Endothelial cell of umbilical vein (primary cell): ENCODE measurements at regions not wholly inside any gene's neighbourhood (a gene's known extent, or its start where the extent isn't known, plus 50 kb on each side); places are given as distances from the start of the nearest gene placed in this dataset.
"Not testable (repeated sequence)": the region's sequence is repeated elsewhere in the genome, so short reads cannot be mapped to it uniquely, and the experiment has no call there.

ENCODE experiments used
- BruUV-seq: library from RNA; stranded (reverse); fragments of 400-500 nt; replicated peaks from 2 replicates; lab custom pipeline; 2021; lab: Mats Ljungman, UMichigan
- CTCF ChIA-PET: fragments of 300-600, 350-600 bp; sonication (Branson Sonifier 250); formaldehyde crosslinking; loops from one replicate; lab custom pipeline; 2021; ENCODE audit warnings: antibody characterized with exemption, inconsistent platforms; lab: Charles Lee
- POLR2A ChIA-PET: fragments of 300-600, 350-600 bp; sonication (Branson Sonifier 250); formaldehyde crosslinking; loops from one replicate; lab custom pipeline; 2021; ENCODE audit warnings: antibody characterized with exemption, inconsistent platforms; lab: Charles Lee
- DNase-seq: peaks from one replicate; pipeline ENCODE4 v3.0.0-alpha.2; 2011; ENCODE audit warnings: low read depth, low spot score
- FAIRE-seq: peaks from 2 replicates; lab custom pipeline; 2011; peaks lifted over from hg19 to GRCh38; lab: Jason Lieb, UNC
- H2AFZ ChIP-seq: 2 replicates; pipeline ENCODE4 v1.6.0; 2012; ENCODE audit warnings: low read depth, low read length, control low read depth, inconsistent platforms
- H3K27ac ChIP-seq: 2 replicates; pipeline ENCODE4 v1.5.1; 2011; ENCODE audit warnings: low read depth, mild to moderate bottlenecking, control low read depth, low read length, moderate library complexity; ENCODE audit not compliant: insufficient read depth
- H3K27me3 ChIP-seq, 2 experiments: 2 replicates each; pipeline versions ENCODE4 v1.6.0 to v1.6.1; 2011; ENCODE audit warnings: low read length in 2 of 2, mixed read lengths in 1 of 2; ENCODE audit not compliant: control insufficient read depth in 2 of 2, insufficient read depth in 2 of 2
- H3K36me3 ChIP-seq, 2 experiments: 2 replicates in 1 of 2; 3 replicates in 1 of 2; pipeline ENCODE4 v1.5.1; 2011; ENCODE audit warnings: low read length in 2 of 2, mild to moderate bottlenecking in 1 of 2, moderate library complexity in 1 of 2; ENCODE audit not compliant: control insufficient read depth in 2 of 2, insufficient read depth in 2 of 2; ENCODE audit errors: extremely low read depth in 1 of 2
- H3K4me1 ChIP-seq: 3 replicates; pipeline ENCODE4 v1.5.1; 2011; ENCODE audit warnings: mild to moderate bottlenecking, low read length; ENCODE audit not compliant: control insufficient read depth, insufficient read depth; ENCODE audit errors: extremely low read depth
- H3K4me2 ChIP-seq: 2 replicates; pipeline ENCODE4 v1.6.1; 2011; ENCODE audit warnings: low read length, control low read depth, mixed read lengths; ENCODE audit not compliant: insufficient read depth
- H3K4me3 ChIP-seq, 3 experiments: fragments of 200-600 bp in 1 of 3; sonication (generic), shearing (Covaris generic) in 1 of 3; replicated peaks in 1 of 3; 2 replicates each; pipeline ENCODE4 v1.5.1; 2011 to 2016; ENCODE audit warnings: control low read depth in 3 of 3, low read length in 3 of 3, mild to moderate bottlenecking in 2 of 3, inconsistent platforms in 1 of 3, low read depth in 1 of 3, moderate library complexity in 1 of 3; ENCODE audit not compliant: insufficient read depth in 1 of 3
- H3K79me2 ChIP-seq: 2 replicates; pipeline ENCODE4 v1.6.0; 2012; ENCODE audit warnings: low read length, inconsistent platforms; ENCODE audit not compliant: control insufficient read depth, insufficient read depth
- H3K9ac ChIP-seq: replicated peaks from 2 replicates; pipeline ENCODE3; 2011; ENCODE audit warnings: low read length, control low read depth; ENCODE audit not compliant: insufficient read depth; ENCODE audit errors: extremely low read depth
- H3K9me1 ChIP-seq: replicated peaks from 3 replicates; pipeline ENCODE4 v1.6.0; 2011; ENCODE audit warnings: mild to moderate bottlenecking, low read length; ENCODE audit not compliant: control insufficient read depth, insufficient read depth; ENCODE audit errors: extremely low read depth
- H3K9me3 ChIP-seq: replicated peaks from 2 replicates; pipeline ENCODE4 v1.5.1; 2012; ENCODE audit warnings: low read length, inconsistent platforms; ENCODE audit not compliant: control insufficient read depth, insufficient read depth
- H4K20me1 ChIP-seq: replicated peaks from 2 replicates; pipeline ENCODE3; 2011; ENCODE audit warnings: mild to moderate bottlenecking, low read length; ENCODE audit not compliant: control insufficient read depth, insufficient read depth; ENCODE audit errors: extremely low read depth
- EZH2 ChIP-seq: IDR thresholded peaks from 2 replicates; pipeline ENCODE4 v1.6.1; 2012; ENCODE audit warnings: borderline replicate concordance, low read depth, mild to moderate bottlenecking, moderate library complexity, low read length, inconsistent platforms; ENCODE audit not compliant: severe bottlenecking
- FOS ChIP-seq: IDR thresholded peaks from 2 replicates; pipeline ENCODE4 v1.6.1; 2011; ENCODE audit warnings: mild to moderate bottlenecking, low read length, moderate library complexity, borderline replicate concordance; ENCODE audit not compliant: insufficient read depth
- GATA2 ChIP-seq: IDR thresholded peaks from 2 replicates; pipeline ENCODE4 v1.7.0; 2011; ENCODE audit warnings: low read depth, mild to moderate bottlenecking, moderate library complexity, mixed read lengths, low read length; ENCODE audit not compliant: insufficient read length, insufficient read depth
- JUN ChIP-seq: IDR thresholded peaks from 2 replicates; pipeline ENCODE4 v1.6.1; 2011; ENCODE audit warnings: borderline replicate concordance, low read depth; ENCODE audit not compliant: insufficient read length, insufficient read depth
- MYC ChIP-seq: IDR thresholded peaks from one replicate; pipeline ENCODE4 v1.6.1; 2011; ENCODE audit warnings: mild to moderate bottlenecking, low read depth, low read length
- POLR2A ChIP-seq: IDR thresholded peaks from 2 replicates; pipeline ENCODE4 v1.6.1; 2012; ENCODE audit warnings: low read depth, mild to moderate bottlenecking, control low read depth, low read length
- POLR2AphosphoS5 ChIP-seq: IDR thresholded peaks from 2 replicates; pipeline ENCODE4 v1.6.1; 2012; ENCODE audit warnings: low read depth, mild to moderate bottlenecking, control low read depth, low read length, moderate library complexity; ENCODE audit not compliant: insufficient read depth
- dilution Hi-C: fragments of 300-500 bp; cut with MboI; formaldehyde crosslinking; loops from one replicate; pipeline ENCODE4 v1.15.0; 2019; ENCODE audit warnings: low sequenced_read_pairs; ENCODE audit not compliant: extremely low pct_ligation_motif_present
- intact Hi-C: fragments of 100-400 bp; cut with micrococcal nuclease; formaldehyde crosslinking; loops from one replicate; pipeline ENCODE4 v1.10.0; 2022
- TF ChIP-seq, protein P1 (sequence below): IDR thresholded peaks from 2 replicates; pipeline ENCODE4 v1.6.1; 2011; ENCODE audit not compliant: insufficient read depth, insufficient read length
- TF ChIP-seq, protein P2 (sequence below), 2 donors: IDR thresholded peaks; 1 replicate in 1 of 2; 2 replicates in 1 of 2; pipeline ENCODE4 v1.5.1; 2011; ENCODE audit warnings: low read length in 2 of 2, mild to moderate bottlenecking in 2 of 2, moderate library complexity in 2 of 2, control low read depth in 1 of 2, inconsistent platforms in 1 of 2, low read depth in 1 of 2; ENCODE audit not compliant: insufficient read depth in 1 of 2; ENCODE audit errors: extremely low read depth in 1 of 2

DNA sequence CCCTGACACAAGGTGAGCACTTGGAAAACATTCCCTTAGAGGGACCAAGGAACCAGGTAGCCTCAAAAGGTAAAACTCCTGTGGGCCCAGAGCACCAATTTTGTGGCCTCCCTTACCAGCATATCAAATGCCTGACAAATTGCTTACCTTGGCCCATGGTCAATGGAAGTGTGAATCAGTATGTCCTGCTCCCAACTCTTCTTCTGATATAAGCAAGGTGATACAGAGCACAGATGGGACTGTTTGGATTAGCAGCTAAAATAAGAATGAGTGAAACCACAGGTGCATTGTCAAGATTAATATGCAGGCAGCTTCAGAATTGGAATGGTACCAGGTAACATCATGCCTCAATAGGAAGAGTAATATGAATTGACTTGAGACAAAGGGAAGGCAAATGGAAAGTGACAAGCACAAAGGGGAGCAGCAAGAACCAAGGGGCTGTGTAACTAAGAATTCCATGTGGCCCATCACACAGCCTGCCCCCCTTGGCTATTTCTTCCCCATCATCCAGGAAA lies 156.8 kb upstream of the KCND3 start:
- ChIA-PET POLR2A (no interaction called here), CTCF (no interaction called here)
- no peak overlapping the region for H3K4me3 ChIP-seq
- H3K36me3 ChIP-seq = no peaks in the 10 kb centered on the region
- H3K9ac ChIP-seq = no peak overlapping the region
- H3K9me3 ChIP-seq = no peaks in the 10 kb centered on the region
- no peaks in the 10 kb centered on the region for H3K27me3 ChIP-seq
- H3K27ac ChIP-seq = no peak overlapping the region
- DNase-seq (no peak), FAIRE-seq (no peak)
- no peak overlapping the region for H2AFZ ChIP-seq
- no peak overlapping the region for H3K4me2 ChIP-seq
- BruUV-seq = no TSS peak
- H4K20me1 ChIP-seq = no peaks in the 10 kb centered on the region
- no peaks in the 10 kb centered on the region for H3K4me1 ChIP-seq
- dilution Hi-C loops (no loop called here), intact Hi-C loops (no loop called here)
- H3K9me1 ChIP-seq = no peaks in the 10 kb centered on the region
- no peaks in the 10 kb centered on the region for H3K79me2 ChIP-seq
- no peak for TF ChIP-seq EZH2
- no peak for TF ChIP-seq POLR2AphosphoS5
- TF ChIP-seq POLR2A = no peak
- TF ChIP-seq MYC = no peak
- TF ChIP-seq, protein P1, sequence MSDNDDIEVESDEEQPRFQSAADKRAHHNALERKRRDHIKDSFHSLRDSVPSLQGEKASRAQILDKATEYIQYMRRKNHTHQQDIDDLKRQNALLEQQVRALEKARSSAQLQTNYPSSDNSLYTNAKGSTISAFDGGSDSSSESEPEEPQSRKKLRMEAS = no peak
- TF ChIP-seq, protein P2, sequence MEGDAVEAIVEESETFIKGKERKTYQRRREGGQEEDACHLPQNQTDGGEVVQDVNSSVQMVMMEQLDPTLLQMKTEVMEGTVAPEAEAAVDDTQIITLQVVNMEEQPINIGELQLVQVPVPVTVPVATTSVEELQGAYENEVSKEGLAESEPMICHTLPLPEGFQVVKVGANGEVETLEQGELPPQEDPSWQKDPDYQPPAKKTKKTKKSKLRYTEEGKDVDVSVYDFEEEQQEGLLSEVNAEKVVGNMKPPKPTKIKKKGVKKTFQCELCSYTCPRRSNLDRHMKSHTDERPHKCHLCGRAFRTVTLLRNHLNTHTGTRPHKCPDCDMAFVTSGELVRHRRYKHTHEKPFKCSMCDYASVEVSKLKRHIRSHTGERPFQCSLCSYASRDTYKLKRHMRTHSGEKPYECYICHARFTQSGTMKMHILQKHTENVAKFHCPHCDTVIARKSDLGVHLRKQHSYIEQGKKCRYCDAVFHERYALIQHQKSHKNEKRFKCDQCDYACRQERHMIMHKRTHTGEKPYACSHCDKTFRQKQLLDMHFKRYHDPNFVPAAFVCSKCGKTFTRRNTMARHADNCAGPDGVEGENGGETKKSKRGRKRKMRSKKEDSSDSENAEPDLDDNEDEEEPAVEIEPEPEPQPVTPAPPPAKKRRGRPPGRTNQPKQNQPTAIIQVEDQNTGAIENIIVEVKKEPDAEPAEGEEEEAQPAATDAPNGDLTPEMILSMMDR (IDR thresholded peaks at IDR 0.05; ENCODE audit: extremely low read depth in 1 of 2, insufficient read depth in 1 of 2, low read depth in 1 of 2, low read length in 2 of 2) = no peak
- no peak for TF ChIP-seq FOS
- no peak for TF ChIP-seq GATA2
- no peak for TF ChIP-seq JUN

DNA sequence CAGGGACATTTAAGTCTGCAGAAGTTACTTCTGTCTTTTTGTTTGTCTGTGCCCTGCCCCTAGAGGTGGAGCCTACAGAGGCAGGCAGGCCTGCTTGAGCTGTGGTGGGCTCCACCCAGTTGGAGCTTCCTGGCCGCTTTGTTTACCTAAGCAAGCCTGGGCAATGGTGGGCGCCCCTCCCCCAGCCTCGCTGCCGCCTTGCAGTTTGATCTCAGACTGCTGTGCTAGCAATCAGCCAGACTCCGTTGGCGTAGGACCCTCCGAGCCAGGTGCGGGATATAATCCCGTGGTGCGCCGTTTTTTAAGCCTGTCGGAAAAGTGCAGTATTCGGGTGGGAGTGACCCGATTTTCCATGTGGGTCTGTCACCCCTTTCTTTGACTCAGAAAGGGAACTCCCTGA lies 170.7 kb upstream of the KCND3 start:
- FAIRE-seq, DNase-seq, H3K27me3 ChIP-seq, H3K9me3 ChIP-seq, H3K4me3 ChIP-seq, BruUV-seq, intact Hi-C loops, POLR2A ChIA-PET, CTCF ChIA-PET, H3K9me1 ChIP-seq, H3K36me3 ChIP-seq, H4K20me1 ChIP-seq, H3K9ac ChIP-seq, dilution Hi-C loops, H3K79me2 ChIP-seq, H3K4me2 ChIP-seq, H3K27ac ChIP-seq, H3K4me1 ChIP-seq, H2AFZ ChIP-seq: not testable (repeated sequence)
